ENCODE measurements at regions not wholly inside any gene's neighbourhood (a gene's known extent, or its start where the extent isn't known, plus 50 kb on each side); places are given as distances from the start of the nearest gene placed in this dataset.

GRCh38 chr6:19492636-19493405 lies 344.3 kb upstream of the ID4 start:
- TF ChIP-seq CTCF (IDR thresholded peaks at IDR 0.05; ENCODE audit: insufficient read depth, low read length, poor library complexity, severe bottlenecking) (no peak), EZH2phosphoT487 (conservative IDR thresholded peaks at IDR 0.05; ENCODE audit: low read length) (no peak)
